ENCODE measurements at regions not wholly inside any gene's neighbourhood (a gene's known extent, or its start where the extent isn't known, plus 50 kb on each side); places are given as distances from the start of the nearest gene placed in this dataset.

DNA sequence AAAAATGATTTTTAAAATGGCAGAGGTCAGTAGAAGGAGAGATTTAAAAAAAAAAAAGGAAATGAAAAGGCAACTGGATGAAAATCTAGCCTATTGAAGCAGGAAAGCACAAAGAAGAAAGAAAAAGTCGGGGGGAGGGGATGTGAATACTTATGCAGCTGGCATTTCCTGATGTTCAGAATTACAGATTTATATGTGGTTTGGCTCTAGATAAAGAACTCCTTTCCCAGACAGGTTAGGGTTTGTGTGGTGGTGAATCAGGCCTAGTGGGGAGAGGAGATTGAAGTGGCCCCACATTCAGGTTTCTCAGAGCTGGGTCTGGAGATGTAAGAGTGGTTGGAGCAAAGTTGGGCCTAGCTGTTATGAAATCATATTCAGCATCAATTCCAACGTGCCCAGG lies 394.4 kb downstream of the FIGN start:
- Histone ChIP-seq H3K4me2 (ENCODE audit: low read depth, low read length, poor library complexity, severe bottlenecking) (no peak overlapping the region), H3K79me2 (ENCODE audit: insufficient read depth, low read length) (no peaks in the 10 kb centered on the region), H2AFZ (ENCODE audit: low read length) (no peak overlapping the region), H3K4me1 (ENCODE audit: insufficient read depth, low read length, poor library complexity, severe bottlenecking) (no peaks in the 10 kb centered on the region), H3K9ac (ENCODE audit: low read depth, low read length, poor library complexity, severe bottlenecking) (no peak overlapping the region), H3K4me3 (ENCODE audit: low read length, poor library complexity, severe bottlenecking) (no peak overlapping the region), H3K27me3 (ENCODE audit: insufficient read depth, low read length, poor library complexity, severe bottlenecking) (no peaks in the 10 kb centered on the region), H4K20me1 (ENCODE audit: insufficient read depth, low read length, poor library complexity, severe bottlenecking) (no peaks in the 10 kb centered on the region), H3K36me3 (ENCODE audit: insufficient read depth, low read length) (no peaks in the 10 kb centered on the region), H3K9me2 (replicated peaks; ENCODE audit: low read depth, low read length) (no peaks in the 10 kb centered on the region), H3F3A (ENCODE audit: low read depth) (no peaks in the 10 kb centered on the region), H3K9me3 (ENCODE audit: insufficient read depth, low read depth, low read length) (no peaks in the 10 kb centered on the region)
- no peak for TF ChIP-seq EZH2phosphoT487 (IDR thresholded peaks at IDR 0.05; ENCODE audit: borderline replicate concordance)
- TF ChIP-seq, protein P1, sequence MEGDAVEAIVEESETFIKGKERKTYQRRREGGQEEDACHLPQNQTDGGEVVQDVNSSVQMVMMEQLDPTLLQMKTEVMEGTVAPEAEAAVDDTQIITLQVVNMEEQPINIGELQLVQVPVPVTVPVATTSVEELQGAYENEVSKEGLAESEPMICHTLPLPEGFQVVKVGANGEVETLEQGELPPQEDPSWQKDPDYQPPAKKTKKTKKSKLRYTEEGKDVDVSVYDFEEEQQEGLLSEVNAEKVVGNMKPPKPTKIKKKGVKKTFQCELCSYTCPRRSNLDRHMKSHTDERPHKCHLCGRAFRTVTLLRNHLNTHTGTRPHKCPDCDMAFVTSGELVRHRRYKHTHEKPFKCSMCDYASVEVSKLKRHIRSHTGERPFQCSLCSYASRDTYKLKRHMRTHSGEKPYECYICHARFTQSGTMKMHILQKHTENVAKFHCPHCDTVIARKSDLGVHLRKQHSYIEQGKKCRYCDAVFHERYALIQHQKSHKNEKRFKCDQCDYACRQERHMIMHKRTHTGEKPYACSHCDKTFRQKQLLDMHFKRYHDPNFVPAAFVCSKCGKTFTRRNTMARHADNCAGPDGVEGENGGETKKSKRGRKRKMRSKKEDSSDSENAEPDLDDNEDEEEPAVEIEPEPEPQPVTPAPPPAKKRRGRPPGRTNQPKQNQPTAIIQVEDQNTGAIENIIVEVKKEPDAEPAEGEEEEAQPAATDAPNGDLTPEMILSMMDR (conservative IDR thresholded peaks at IDR 0.05; ENCODE audit: low read length): no peak

DNA sequence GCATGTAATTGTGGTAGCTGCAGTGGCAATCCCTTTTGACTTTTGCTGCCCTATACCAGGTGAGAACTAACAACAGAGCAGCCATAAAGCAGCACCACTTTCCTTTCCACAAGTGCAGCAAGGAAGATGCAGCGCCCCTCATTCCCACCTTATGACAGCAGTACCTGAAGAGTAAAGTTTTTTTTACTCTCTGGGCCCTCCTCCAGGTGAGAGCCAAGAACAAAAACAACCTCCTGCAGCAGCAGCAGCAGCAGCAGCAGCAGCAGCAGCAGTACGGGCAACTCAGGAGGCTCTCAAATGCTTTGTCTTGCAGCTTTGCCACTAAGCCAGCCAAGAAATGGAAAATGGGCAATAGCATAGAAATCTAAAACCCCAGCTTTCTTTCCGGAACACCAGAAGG lies 397.5 kb downstream of the FIGN start:
- Histone ChIP-seq H3K36me3 (ENCODE audit: insufficient read depth, low read length) (no peaks in the 10 kb centered on the region), H3K4me2 (ENCODE audit: low read depth, low read length, poor library complexity, severe bottlenecking) (no peak overlapping the region), H2AFZ (ENCODE audit: low read length) (no peak overlapping the region), H3K4me1 (ENCODE audit: insufficient read depth, low read length, poor library complexity, severe bottlenecking) (no peaks in the 10 kb centered on the region), H3K4me3 (ENCODE audit: low read length, poor library complexity, severe bottlenecking) (no peak overlapping the region), H3K79me2 (ENCODE audit: insufficient read depth, low read length) (no peaks in the 10 kb centered on the region), H3K9me2 (replicated peaks; ENCODE audit: low read depth, low read length) (no peaks in the 10 kb centered on the region), H4K20me1 (ENCODE audit: insufficient read depth, low read length, poor library complexity, severe bottlenecking) (no peaks in the 10 kb centered on the region), H3K9ac (ENCODE audit: low read depth, low read length, poor library complexity, severe bottlenecking) (no peak overlapping the region), H3F3A (ENCODE audit: low read depth) (no peaks in the 10 kb centered on the region), H3K9me3 (ENCODE audit: insufficient read depth, low read depth, low read length) (no peaks in the 10 kb centered on the region), H3K27me3 (ENCODE audit: insufficient read depth, low read length, poor library complexity, severe bottlenecking) (no peaks in the 10 kb centered on the region)
- TF ChIP-seq, protein P1 (conservative IDR thresholded peaks at IDR 0.05; ENCODE audit: low read length): no peak
- no peak for TF ChIP-seq EZH2phosphoT487 (IDR thresholded peaks at IDR 0.05; ENCODE audit: borderline replicate concordance)

DNA sequence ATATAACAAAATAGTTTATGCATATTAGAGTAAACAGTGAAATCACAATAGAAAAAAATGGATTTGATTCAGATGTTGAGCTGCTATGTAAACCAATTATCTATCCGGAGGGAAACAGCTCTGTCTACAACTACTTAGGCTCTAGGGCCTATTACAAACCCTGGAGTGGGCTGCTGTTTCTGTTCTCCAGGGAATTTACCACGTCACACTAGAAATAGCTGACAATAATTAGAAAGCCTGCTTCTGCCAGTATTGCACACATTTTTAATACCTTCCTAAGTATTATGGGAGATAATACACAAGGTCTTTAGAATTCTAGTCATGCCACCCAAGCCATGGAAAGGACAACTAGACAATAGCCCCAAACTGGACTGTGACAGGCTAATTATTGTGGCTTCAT lies 411.1 kb downstream of the FIGN start:
- H3K4me2 ChIP-seq (ENCODE audit: low read depth, low read length, poor library complexity, severe bottlenecking): no peak overlapping the region
- TF ChIP-seq, protein P1 (conservative IDR thresholded peaks at IDR 0.05; ENCODE audit: low read length): no peak
- TF ChIP-seq EZH2phosphoT487 (IDR thresholded peaks at IDR 0.05; ENCODE audit: borderline replicate concordance): no peak
- no peaks in the 10 kb centered on the region for H3K4me1 ChIP-seq (ENCODE audit: insufficient read depth, low read length, poor library complexity, severe bottlenecking)
- H3K36me3 ChIP-seq (ENCODE audit: insufficient read depth, low read length): no peaks in the 10 kb centered on the region
- H4K20me1 ChIP-seq (ENCODE audit: insufficient read depth, low read length, poor library complexity, severe bottlenecking): no peaks in the 10 kb centered on the region
- H2AFZ ChIP-seq (ENCODE audit: low read length): no peak overlapping the region
- no peaks in the 10 kb centered on the region for H3K9me2 ChIP-seq (replicated peaks; ENCODE audit: low read depth, low read length)
- no peaks in the 10 kb centered on the region for H3K27me3 ChIP-seq (ENCODE audit: insufficient read depth, low read length, poor library complexity, severe bottlenecking)
- H3F3A ChIP-seq (ENCODE audit: low read depth): no peaks in the 10 kb centered on the region
- H3K4me3 ChIP-seq (ENCODE audit: low read length, poor library complexity, severe bottlenecking): no peak overlapping the region
- H3K79me2 ChIP-seq (ENCODE audit: insufficient read depth, low read length): no peaks in the 10 kb centered on the region
- no peak overlapping the region for H3K9ac ChIP-seq (ENCODE audit: low read depth, low read length, poor library complexity, severe bottlenecking)
- H3K9me3 ChIP-seq (ENCODE audit: insufficient read depth, low read depth, low read length): no peaks in the 10 kb centered on the region
